Mesenchymal stem cell (in vitro differentiated cells and primary cell): ENCODE measurements at regions not wholly inside any gene's neighbourhood (a gene's known extent, or its start where the extent isn't known, plus 50 kb on each side); places are given as distances from the start of the nearest gene placed in this dataset.

Source experiments
- DNase-seq: peaks from one replicate; pipeline ENCODE4 v3.0.0-alpha.2; 2013
- H2AFZ ChIP-seq: one replicate; pipeline ENCODE4 v1.6.1; 2013; ENCODE audit warnings: low read depth, mild to moderate bottlenecking, control low read depth, inconsistent platforms, low read length, moderate library complexity
- H2AK5ac ChIP-seq: 2 replicates; pipeline ENCODE4 v1.6.1; 2013; ENCODE audit warnings: low read length, moderate library complexity, mild to moderate bottlenecking, inconsistent platforms; ENCODE audit not compliant: severe bottlenecking
- H2BK120ac ChIP-seq: one replicate; pipeline ENCODE4 v1.6.1; 2013; ENCODE audit warnings: low read depth, mild to moderate bottlenecking, inconsistent platforms, low read length, moderate library complexity
- H2BK12ac ChIP-seq, 2 experiments: one replicate each; pipeline ENCODE4 v1.6.1; 2013; ENCODE audit warnings: inconsistent platforms in 2 of 2, low read length in 2 of 2, mild to moderate bottlenecking in 2 of 2, moderate library complexity in 2 of 2, control low read depth in 1 of 2
- H2BK15ac ChIP-seq: one replicate; pipeline ENCODE4 v1.6.1; 2013; ENCODE audit warnings: mild to moderate bottlenecking, low read depth, inconsistent platforms; ENCODE audit not compliant: poor library complexity, severe bottlenecking
- H2BK5ac ChIP-seq: 2 replicates; pipeline ENCODE4 v1.6.1; 2013; ENCODE audit warnings: low read depth, mild to moderate bottlenecking, low read length, control low read depth, inconsistent platforms; ENCODE audit not compliant: poor library complexity, severe bottlenecking
- H3K14ac ChIP-seq, 2 experiments: one replicate each; pipeline ENCODE4 v1.6.1; 2013; ENCODE audit warnings: inconsistent platforms in 2 of 2, low read length in 2 of 2, control low read depth in 1 of 2, mild to moderate bottlenecking in 1 of 2, moderate library complexity in 1 of 2
- H3K18ac ChIP-seq, 2 experiments: one replicate each; pipeline ENCODE4 v1.6.1; 2013; ENCODE audit warnings: inconsistent platforms in 2 of 2, low read length in 2 of 2, control low read depth in 1 of 2, low read depth in 1 of 2, mild to moderate bottlenecking in 1 of 2
- H3K23ac ChIP-seq, 2 experiments: one replicate each; pipeline ENCODE4 v1.6.1; 2013; ENCODE audit warnings: inconsistent platforms in 2 of 2, low read length in 2 of 2, mild to moderate bottlenecking in 2 of 2, moderate library complexity in 2 of 2, control low read depth in 1 of 2
- H3K27ac ChIP-seq: 2 replicates; pipeline ENCODE4 v1.5.1; 2013; ENCODE audit warnings: mild to moderate bottlenecking, moderate library complexity, low read length, control low read depth, inconsistent platforms; ENCODE audit not compliant: poor library complexity, severe bottlenecking
- H3K27me3 ChIP-seq, 2 experiments: 2 replicates each; pipeline versions ENCODE4 v1.6.1 to v1.7.0; 2013; ENCODE audit warnings: low read length in 2 of 2, mild to moderate bottlenecking in 2 of 2, moderate library complexity in 2 of 2, control low read depth in 1 of 2, inconsistent platforms in 1 of 2; ENCODE audit not compliant: control insufficient read depth in 1 of 2, insufficient read depth in 1 of 2
- H3K36me3 ChIP-seq, 2 experiments: 2 replicates each; pipeline versions ENCODE4 v1.6.1 to v1.7.0; 2013; ENCODE audit warnings: low read length in 2 of 2, control low read depth in 1 of 2, inconsistent platforms in 1 of 2, low read depth in 1 of 2, mild to moderate bottlenecking in 1 of 2; ENCODE audit not compliant: insufficient read depth in 2 of 2, control insufficient read depth in 1 of 2
- H3K4ac ChIP-seq, 2 experiments: one replicate each; pipeline ENCODE4 v1.6.1; 2013; ENCODE audit warnings: inconsistent platforms in 2 of 2, low read length in 2 of 2, mild to moderate bottlenecking in 2 of 2, moderate library complexity in 2 of 2, control low read depth in 1 of 2, low read depth in 1 of 2
- H3K4me1 ChIP-seq: 2 replicates; pipeline ENCODE4 v1.6.1; 2013; ENCODE audit warnings: low read depth, low read length, control low read depth; ENCODE audit not compliant: control insufficient read depth, insufficient read depth
- H3K4me2 ChIP-seq: 2 replicates; pipeline ENCODE4 v1.6.1; 2013; ENCODE audit warnings: low read length, mild to moderate bottlenecking, inconsistent platforms; ENCODE audit not compliant: poor library complexity, severe bottlenecking
- H3K4me3 ChIP-seq, 2 experiments: 2 replicates each; pipeline versions ENCODE4 v1.5.1 to v1.7.0; 2013; ENCODE audit warnings: low read length in 2 of 2, mild to moderate bottlenecking in 2 of 2, control low read depth in 1 of 2, low read depth in 1 of 2; ENCODE audit not compliant: insufficient read depth in 1 of 2
- H3K79me1 ChIP-seq: replicated peaks from 2 replicates; pipeline ENCODE4 v1.6.1; 2013; ENCODE audit warnings: mild to moderate bottlenecking, control low read depth, low read length, inconsistent platforms; ENCODE audit not compliant: poor library complexity, severe bottlenecking
- H3K9ac ChIP-seq: 2 replicates; pipeline ENCODE4 v1.7.0; 2013; ENCODE audit warnings: mild to moderate bottlenecking, low read length, moderate library complexity
- H3K9me3 ChIP-seq: 2 replicates; pipeline ENCODE4 v1.7.0; 2013; ENCODE audit warnings: mild to moderate bottlenecking, low read length; ENCODE audit not compliant: control insufficient read depth
- H4K8ac ChIP-seq: one replicate; pipeline ENCODE4 v1.6.1; 2013; ENCODE audit warnings: inconsistent platforms, mild to moderate bottlenecking, low read length, moderate library complexity
- H4K91ac ChIP-seq: one replicate; pipeline ENCODE4 v1.6.1; 2013; ENCODE audit warnings: mild to moderate bottlenecking, low read length, inconsistent platforms
- WGBS: methylation state at CpG from one replicate; pipeline ENCODE4 v1.1.7; 2013; ENCODE audit warnings: mixed read lengths; 5-methylcytosine and 5-hydroxymethylcytosine counted together

GRCh38 chr9:73528926-73529325 is 377.3 kb downstream of the ANXA1 start:
- no peak overlapping the region for H2AK5ac ChIP-seq
- no peak overlapping the region for H4K91ac ChIP-seq
- no peaks in the 10 kb centered on the region for H3K36me3 ChIP-seq
- H4K8ac ChIP-seq: no peak overlapping the region
- H3K27ac ChIP-seq: no peak overlapping the region
- no peak overlapping the region for H3K18ac ChIP-seq
- H3K27me3 ChIP-seq: no peaks in the 10 kb centered on the region
- H3K9me3 ChIP-seq: peaks cover 8% of the 10 kb centered on the region
- no peak overlapping the region for H3K4me2 ChIP-seq
- no peak overlapping the region for H2BK120ac ChIP-seq
- H3K79me1 ChIP-seq: no peaks in the 10 kb centered on the region
- no peak overlapping the region for H3K9ac ChIP-seq
- WGBS: 83% methylated on average over 1 of the region's 4 CpGs
- H2AFZ ChIP-seq: no peak overlapping the region
- no peaks in the 10 kb centered on the region for H3K4me1 ChIP-seq
- no peak for DNase-seq
- H3K4me3 ChIP-seq: no peak overlapping the region
- H3K23ac ChIP-seq: no peak overlapping the region
- no peak overlapping the region for H2BK5ac ChIP-seq
- no peak overlapping the region for H3K4ac ChIP-seq
- H2BK15ac ChIP-seq: no peak overlapping the region
- H2BK12ac ChIP-seq: no peak overlapping the region
- H3K14ac ChIP-seq: no peak overlapping the region

GRCh38 chr9:73529666-73530065 is 378.0 kb downstream of the ANXA1 start:
- Histone ChIP-seq H3K9me3 (peaks cover 13% of the 10 kb centered on the region), H3K18ac (no peak overlapping the region), H3K4ac (no peak overlapping the region), H4K8ac (no peak overlapping the region), H3K4me1 (no peaks in the 10 kb centered on the region), H3K27me3 (no peaks in the 10 kb centered on the region), H3K23ac (no peak overlapping the region), H2BK5ac (no peak overlapping the region), H2BK15ac (no peak overlapping the region), H2AK5ac (no peak overlapping the region), H3K4me3 (no peak overlapping the region), H2BK120ac (no peak overlapping the region), H3K79me1 (no peaks in the 10 kb centered on the region), H2BK12ac (no peak overlapping the region), H3K36me3 (no peaks in the 10 kb centered on the region), H3K4me2 (no peak overlapping the region), H2AFZ (no peak overlapping the region), H3K27ac (no peak overlapping the region), H3K9ac (no peak overlapping the region), H3K14ac (no peak overlapping the region), H4K91ac (no peak overlapping the region)
- WGBS: 100% methylated on average over 1 of the region's 1 CpG
- DNase-seq: no peak

- WGBS: 89% methylated on average over 3 of the region's 5 CpGs
- no peaks in the 10 kb centered on the region for H3K4me1 ChIP-seq
Observed at GRCh38 chr9:73531051-73531532, 379.4 kb downstream of the ANXA1 start.

DNA sequence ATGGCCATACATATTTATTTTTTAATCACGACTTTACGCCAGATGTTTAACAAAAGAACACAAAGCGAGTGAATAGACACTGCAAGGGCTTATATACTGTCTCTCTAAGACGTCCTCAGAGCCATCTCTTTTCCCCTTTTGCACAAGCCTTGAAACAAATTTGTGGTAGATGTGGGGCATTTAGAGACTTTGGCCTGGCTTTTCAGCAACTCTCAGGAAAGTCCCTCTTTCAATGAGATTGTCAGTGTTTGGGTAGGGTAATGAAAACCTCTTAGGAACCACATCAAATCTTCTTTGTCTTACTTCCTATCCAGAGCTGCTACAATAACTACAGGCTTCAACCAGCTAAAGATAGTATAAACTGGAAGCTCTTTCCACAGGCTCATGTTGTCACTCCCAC is 380.0 kb downstream of the ANXA1 start:
- peaks cover 13% of the 10 kb centered on the region for H3K9me3 ChIP-seq
- no peak overlapping the region for H2AFZ ChIP-seq
- WGBS: 71% methylated on average over 2 of the region's 4 CpGs

More at GRCh38 chr9:73531051-73531532, 379.4 kb downstream of the ANXA1 start:
- Histone ChIP-seq H2AK5ac (no peak overlapping the region), H2AFZ (no peak overlapping the region), H3K23ac (no peak overlapping the region), H3K79me1 (no peaks in the 10 kb centered on the region), H3K4ac (no peak overlapping the region), H3K4me2 (no peak overlapping the region), H4K8ac (no peak overlapping the region), H3K27ac (no peak overlapping the region), H3K27me3 (no peaks in the 10 kb centered on the region), H2BK5ac (no peak overlapping the region), H3K18ac (no peak overlapping the region), H3K9me3 (peaks cover 13% of the 10 kb centered on the region), H3K9ac (no peak overlapping the region), H4K91ac (no peak overlapping the region), H2BK15ac (no peak overlapping the region), H3K36me3 (no peaks in the 10 kb centered on the region), H3K14ac (no peak overlapping the region), H2BK12ac (no peak overlapping the region), H2BK120ac (no peak overlapping the region), H3K4me3 (no peak overlapping the region)
- DNase-seq: no peak

More for the DNA sequence above, 380.0 kb downstream of the ANXA1 start:
- no peak overlapping the region for H3K27ac ChIP-seq
- no peak overlapping the region for H2BK5ac ChIP-seq
- no peak overlapping the region for H3K4me2 ChIP-seq
- H3K14ac ChIP-seq: no peak overlapping the region
- H3K23ac ChIP-seq: no peak overlapping the region
- H2BK15ac ChIP-seq: no peak overlapping the region
- no peaks in the 10 kb centered on the region for H3K27me3 ChIP-seq
- no peak overlapping the region for H2BK120ac ChIP-seq
- DNase-seq: no peak
- no peak overlapping the region for H3K4ac ChIP-seq
- H3K4me1 ChIP-seq: no peaks in the 10 kb centered on the region
- H3K36me3 ChIP-seq: no peaks in the 10 kb centered on the region
- H3K18ac ChIP-seq: no peak overlapping the region
- no peak overlapping the region for H4K8ac ChIP-seq
- H2BK12ac ChIP-seq: no peak overlapping the region
- no peak overlapping the region for H3K4me3 ChIP-seq
- H3K9ac ChIP-seq: no peak overlapping the region
- H2AK5ac ChIP-seq: no peak overlapping the region
- H3K79me1 ChIP-seq: no peaks in the 10 kb centered on the region
- no peak overlapping the region for H4K91ac ChIP-seq
